HG02588 (cell line): ENCODE measurements at regions not wholly inside any gene's neighbourhood (a gene's known extent, or its start where the extent isn't known, plus 50 kb on each side); places are given as distances from the start of the nearest gene placed in this dataset.
"Not testable (repeated sequence)": the region's sequence is repeated elsewhere in the genome, so short reads cannot be mapped to it uniquely, and the experiment has no call there.

ENCODE experiments used
- ATAC-seq: cut with Tn5 transposase; IDR thresholded peaks from one replicate; pipeline ENCODE4 v1.9.1; 2021; ENCODE audit warnings: mild to moderate bottlenecking, moderate library complexity; ENCODE audit not compliant: unreplicated experiment

DNA sequence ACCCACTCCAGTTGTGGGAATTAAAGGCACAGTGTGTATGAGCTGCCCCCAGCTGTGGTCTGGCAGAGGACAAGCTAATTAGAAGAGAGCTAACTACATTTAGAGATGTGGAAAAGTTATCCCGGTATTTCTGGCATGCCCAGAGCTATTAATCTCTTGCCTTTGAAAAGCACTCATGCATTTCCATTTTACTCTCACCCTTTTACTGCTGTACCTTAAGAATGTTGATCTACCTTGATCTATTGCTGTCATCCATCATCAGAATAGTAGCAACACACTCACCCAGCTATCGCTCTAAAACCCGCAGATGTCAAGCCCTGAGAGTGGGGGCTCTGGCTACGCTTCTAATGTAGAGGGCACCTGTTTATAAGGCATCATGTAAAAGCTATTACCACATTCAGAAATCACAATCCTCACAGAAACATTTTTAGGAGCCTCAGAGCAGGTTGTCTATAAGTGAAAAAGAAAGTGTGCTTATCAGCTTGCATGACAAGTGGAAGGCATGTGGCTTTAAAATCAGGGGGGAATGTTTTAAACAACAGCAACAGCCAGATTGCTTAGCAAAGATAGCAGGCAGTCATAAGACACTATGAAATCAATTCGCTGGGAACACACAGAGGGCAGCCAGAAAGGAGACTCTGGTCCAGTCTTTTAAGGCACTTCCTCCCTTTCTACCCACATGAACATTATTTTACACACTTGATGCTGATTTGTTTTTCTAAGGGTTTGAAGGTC, 224.2 kb upstream of the IRS2 start:
- no peak for ATAC-seq

DNA sequence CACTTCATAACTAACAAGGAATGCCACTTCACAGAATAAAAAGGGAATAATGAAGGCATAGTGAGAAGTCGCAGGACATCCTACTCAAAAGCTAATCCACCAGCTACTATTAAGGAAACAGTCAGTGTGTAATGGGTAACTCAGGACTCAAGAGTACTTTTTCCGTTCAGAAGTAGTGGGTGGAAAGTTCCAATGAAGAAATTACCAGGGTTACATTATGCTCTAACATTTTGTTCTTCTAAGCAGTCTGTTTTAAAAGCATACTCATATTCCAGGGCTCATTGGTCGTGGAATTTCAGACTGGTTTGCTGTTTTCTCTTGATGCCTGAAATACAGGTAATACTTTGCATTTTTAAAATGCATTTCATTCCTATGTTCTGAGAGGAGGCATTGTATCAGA, 222.4 kb upstream of the IRS2 start:
- no peak for ATAC-seq

DNA sequence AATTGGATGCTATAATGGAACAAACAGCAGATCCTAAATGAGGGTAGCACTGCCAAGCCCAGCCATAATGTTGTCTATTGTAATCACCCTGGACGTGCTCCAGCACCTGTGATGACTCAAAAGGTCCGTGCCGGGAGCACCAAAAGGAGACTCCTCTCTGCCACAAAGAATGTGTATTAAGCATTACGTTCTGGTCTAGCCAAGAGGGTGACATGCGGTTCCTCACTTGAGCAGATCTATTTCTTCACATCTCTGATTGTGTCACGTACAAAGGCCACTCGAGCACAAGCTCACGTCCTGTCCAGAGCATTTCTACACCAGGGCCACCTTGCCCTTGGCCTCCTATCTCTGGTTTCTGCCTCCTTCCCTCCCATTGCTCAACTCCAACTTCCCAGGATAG, 219.9 kb upstream of the IRS2 start:
- no peak for ATAC-seq

DNA sequence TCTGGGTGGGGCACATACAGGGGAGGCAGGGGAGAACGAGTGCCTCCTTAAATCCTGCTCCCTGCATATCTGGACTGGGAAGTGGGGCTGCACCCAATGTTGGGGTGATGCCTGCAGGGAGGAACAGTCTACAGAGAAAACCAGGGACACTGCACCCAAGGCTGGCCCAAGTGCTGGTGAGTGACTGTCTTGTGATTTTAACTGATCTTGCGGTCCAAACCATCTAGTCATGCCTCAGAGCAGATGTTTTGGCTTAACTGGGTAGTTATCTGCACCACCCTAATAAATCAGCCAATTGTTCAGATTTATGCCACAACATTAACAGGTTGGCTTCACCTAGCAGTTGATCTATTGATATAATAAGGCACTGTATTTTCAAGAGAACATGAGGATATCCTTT, 219.2 kb upstream of the IRS2 start:
- no peak for ATAC-seq

DNA sequence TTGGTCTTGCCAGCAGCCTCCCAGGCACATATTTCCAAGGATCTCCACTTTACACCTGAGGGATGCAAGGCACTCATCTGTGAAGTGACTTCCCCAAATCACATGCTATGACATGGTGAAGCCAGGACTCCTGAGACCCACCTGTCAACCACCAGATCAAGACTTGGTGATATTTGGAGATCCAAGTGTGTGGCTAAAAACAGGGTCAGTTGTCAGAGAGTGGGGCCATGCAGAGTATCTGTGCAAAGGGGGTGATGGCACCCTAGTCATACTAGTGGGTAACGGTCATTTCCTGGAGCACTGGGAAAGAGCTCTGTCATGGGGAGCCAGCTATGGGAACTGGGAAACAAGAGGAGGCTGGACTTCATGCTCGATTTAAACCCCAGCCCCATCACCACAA, 218.4 kb upstream of the IRS2 start:
- no peak for ATAC-seq

DNA sequence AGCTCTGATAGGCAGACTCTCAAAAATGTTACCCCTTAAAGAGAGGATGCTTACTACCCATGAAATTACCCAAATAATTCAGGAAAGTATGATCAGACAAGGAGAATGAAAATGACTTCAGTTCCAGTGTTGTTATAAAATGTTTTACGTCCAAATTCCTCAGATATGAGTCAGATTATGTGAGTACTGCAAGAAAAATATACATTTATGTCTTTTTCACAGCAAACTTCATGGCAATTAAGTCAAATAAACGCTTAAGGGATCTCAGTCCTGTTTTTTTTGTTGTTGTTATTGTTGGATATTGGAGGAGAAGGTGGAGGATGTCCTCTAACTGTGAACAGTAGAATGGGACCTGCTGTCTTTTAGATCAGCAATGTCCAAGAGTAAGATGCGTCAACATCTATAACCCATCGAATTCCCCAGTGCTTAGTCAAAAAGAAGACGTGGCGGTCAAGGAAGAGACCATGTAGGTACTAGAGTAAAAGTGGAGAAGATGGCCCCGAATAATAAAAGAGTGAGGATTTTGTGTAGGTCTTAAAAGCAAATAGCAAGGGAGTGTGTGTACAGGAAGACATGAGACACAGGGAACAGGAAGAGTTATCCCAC, 215.4 kb upstream of the IRS2 start:
- ATAC-seq: no peak

DNA sequence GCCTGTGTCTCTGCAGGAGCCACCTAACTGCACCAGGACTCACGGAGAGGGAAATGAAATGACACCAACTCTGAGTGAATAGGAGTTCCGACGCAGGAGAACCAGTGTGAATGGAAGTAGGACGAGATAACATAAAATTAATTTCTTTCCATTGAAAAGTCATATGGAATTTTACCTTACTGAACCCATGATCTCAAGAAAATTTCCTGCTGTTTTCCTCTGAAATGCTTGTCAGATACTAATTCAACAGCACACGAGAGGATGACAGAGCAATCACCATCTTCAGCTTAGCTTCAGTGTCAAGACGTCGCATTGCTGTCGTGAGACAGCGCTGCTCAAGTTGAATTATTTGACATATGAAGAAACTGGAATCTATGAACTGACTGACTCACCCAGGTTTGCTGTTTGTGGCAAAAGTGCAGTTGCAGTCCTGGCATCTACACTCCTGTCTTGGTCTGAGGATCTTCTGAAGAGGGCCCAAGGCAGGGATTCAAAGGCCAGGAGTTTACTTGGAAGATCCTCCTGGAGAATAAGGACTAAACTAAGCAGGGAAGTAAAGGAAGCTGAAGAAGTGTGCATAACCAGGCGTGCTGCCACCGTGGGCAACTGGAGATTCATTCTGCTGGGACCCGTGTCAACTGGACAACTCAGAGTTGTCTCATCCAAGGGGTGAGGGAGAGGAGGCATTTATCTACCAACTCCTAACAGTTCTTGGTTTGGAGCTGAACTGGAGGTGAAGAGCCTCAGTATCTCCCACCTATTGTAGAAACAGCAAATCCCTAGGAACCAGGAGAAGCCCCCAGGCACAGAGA, 214.4 kb upstream of the IRS2 start:
- ATAC-seq: no peak

DNA sequence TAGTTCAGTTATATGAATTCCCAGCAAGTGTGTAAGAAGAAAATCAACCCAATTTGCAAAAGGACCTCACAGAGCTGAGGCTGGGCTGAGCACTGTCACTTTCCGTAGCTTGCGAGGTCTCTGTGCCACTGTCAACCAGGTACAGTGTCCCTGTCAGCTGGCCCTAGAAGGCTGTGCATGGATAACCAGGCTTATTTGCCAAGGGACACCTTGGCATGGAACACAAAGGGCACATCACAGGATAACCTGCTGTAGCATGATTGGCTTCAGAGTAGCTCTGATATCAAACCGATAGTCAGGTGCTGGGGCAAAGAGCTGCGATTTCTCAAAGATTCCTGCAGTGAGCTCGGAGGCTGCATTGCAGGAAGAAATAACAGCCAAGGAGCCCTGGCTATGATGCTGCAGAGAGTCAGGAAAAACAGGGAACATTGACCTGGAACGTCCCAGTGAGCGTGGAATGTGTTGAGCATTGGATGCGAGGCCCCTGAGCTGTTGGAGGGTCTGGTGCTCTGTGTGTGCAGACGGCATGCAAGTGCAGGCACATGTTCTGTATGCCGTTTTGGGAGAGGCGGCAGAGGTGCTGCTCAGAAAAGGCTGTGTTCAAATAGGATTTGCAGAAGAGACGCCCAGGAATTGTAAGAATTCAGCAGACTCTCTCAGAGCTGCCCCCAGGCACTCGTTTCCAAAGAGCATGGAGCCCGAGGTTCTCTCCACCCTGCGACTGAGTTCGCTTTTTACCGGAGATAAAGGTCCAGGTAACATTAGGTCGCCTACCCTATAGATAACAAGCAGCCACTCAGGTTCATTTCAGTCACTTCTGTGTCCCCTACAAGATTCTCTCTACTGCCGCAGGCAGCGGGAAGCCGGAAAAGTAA, 213.5 kb upstream of the IRS2 start:
- ATAC-seq: no peak

DNA sequence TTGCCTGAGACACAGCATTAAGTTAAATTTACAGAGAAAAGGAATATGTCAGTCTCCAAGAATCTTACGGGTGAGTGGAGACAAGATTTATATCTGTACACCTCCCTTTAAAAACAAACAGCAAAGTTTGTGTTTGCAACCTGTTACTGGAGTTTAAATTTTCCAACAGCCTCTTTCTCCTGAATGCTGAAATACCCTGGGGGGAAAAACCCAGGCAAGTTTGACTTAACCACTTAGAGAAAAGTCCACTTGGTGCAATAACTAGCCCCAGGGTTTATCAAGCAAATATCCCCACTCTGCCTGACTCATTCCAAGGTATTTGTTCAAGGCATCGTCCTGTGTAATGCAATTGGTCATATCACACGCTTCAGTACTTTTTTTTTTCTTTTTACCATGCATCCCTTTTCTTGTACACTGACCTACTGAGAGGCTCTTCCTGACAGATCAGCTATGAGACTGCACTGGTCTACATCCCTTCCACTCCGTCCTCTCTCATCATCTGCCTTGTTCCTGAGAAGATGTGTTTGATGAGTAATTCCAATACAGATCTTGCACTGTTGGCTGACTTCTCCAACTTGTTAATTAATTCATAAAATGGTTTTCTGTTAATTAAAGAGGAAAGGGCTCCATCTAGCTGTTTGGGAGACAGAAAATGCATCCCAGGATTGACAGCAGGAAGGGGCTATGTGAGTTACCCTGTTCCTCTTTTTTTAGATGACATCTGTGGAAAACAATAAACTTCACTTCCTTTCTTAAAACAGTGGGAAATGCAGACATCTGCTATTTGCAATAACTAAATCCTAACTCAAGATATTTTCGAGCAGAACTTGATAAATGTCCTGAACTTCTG, 212.5 kb upstream of the IRS2 start:
- no peak for ATAC-seq

DNA sequence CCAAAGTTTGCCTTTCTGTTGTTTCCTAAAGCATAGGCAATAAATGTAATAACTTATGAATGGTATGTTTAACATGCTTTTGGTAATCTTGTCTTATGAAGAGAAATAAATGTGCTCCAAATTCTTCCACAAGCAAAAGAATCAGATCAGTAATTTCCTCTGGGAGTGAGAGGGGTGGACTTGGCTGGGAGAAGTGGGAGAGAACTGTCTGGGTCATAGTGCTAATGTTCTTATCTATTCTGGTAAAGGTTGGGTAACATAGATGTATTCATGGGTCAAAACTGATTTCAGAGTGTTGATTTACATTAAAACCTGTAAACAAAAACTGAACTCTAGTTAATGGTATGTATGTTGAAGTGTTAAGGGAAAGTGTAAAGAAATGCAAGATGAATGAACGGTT, 211.7 kb upstream of the IRS2 start:
- ATAC-seq: no peak

DNA sequence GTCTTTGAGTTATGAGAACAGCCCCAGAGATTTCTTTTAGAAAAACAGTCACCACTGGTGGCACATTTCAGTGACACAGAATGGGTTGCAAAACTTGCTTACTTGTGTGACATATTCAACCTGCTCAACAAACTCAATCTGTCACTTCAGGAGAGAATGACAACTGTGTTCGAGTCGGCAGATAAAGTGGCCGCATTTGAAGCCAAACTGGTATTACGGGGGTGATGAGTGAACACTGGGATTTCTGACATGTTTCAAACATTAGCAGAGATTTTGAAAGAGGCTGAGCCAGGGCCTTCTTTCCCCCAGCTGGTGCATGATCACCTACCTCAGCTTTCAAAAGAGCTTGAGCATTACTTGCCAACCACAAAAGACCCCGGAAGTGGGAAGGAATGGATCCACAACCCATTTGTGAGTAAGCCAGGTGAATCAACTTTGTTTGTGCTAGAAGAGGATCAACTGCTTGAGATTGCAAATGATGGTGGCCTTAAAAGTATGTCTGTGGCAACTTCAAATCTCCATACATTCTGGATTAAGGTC, 210.7 kb upstream of the IRS2 start:
- ATAC-seq: not testable (repeated sequence)

DNA sequence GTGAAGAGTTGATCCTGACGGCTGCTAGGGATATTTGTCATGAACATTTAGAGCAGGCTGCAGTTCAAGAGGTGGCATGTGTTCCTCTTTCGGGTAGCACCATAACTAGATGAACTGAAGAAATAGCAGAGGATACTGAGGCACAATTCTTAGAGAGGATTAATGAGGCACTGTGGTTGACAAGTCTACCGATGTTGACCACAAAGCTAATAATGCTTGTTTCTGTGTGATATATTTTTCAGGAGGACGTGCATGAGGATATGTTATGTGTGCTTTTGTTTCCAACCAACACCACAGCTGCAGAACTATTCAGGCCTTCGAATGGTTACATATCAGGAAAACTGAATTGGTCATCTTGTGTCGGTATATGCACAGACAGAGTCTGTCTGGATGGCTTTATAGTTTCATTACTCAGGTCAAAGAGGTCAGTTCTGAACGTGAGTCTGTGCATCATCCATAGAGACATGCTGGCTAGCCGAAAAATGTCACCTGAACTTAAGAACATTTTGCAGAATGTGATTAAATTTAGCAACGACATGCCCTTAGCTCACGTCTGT, 210.1 kb upstream of the IRS2 start:
- ATAC-seq: no peak

DNA sequence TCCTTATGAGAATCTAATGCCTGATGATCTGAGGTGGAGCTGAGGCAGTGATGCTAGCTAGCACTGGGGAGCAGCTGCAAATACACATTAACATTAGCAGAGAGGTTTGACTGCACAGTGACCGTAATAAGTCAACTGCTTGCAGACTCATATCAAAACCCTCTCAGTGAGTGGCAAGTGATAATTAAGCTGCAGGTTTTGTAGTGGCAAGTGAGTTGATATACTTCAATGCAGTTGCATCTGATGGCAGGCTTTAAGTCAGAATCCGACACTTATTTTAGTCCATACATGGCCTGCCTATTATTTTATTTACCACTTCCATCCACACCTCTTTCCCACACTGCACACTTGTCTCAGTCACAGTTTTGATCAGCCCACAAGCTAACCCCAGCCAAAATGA, 209.2 kb upstream of the IRS2 start:
- ATAC-seq: no peak

DNA sequence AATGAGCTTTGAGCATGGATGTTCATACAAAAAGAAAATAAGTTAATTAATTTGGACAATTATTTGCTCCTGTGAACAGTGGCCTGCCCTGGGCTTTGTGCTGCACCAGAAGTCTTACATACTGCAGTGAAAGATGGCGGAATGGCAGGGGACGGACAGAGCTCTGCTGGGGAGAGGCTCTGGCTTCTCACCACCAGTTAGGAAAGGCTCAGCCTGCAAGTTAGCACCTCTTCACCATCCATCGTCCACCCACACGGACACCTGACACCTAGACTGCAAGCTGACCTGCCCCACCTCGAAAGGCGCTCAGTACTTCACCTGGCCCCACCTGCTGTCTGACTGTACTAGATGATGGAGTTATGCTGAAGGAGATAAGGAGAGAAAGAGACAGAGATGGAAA, 203.9 kb upstream of the IRS2 start:
- ATAC-seq: no peak

DNA sequence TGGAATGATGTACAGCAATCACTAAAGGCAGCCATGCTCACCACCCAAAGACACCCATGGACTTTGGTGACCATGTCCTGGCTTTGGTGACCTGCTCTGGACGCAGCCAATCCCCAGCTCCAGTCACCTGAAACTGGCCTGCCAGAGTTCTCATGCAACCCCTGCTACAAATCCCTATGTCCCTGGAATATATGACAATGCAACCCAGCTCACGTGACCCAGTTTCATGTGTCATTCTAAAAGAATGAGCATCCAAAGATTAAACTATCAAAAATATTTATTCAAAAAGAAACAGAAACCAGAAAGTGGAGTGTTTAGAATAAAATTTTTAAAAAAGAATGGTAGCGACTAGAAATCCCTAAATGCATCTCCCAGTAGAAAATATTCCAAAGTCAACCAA, 203.3 kb upstream of the IRS2 start:
- ATAC-seq: no peak

DNA sequence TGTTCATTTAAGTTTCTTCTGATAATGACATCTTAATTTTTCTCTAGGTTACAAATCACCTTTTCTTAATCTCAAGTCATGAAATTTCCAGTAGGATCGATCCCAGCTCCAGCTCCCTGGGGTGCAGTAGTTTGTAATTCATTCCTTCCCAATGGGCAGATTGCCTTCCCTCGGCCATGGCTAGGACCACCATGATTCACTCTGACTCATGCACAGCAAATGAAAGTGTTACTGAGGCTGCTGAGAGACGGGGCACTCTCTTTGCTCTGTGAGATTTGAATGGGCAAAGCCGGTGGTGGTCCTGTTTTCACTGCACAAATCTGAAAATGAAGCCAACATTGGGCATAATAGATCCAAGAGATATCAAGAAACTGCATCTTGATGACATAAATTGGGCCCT, 202.8 kb upstream of the IRS2 start:
- ATAC-seq: no peak

DNA sequence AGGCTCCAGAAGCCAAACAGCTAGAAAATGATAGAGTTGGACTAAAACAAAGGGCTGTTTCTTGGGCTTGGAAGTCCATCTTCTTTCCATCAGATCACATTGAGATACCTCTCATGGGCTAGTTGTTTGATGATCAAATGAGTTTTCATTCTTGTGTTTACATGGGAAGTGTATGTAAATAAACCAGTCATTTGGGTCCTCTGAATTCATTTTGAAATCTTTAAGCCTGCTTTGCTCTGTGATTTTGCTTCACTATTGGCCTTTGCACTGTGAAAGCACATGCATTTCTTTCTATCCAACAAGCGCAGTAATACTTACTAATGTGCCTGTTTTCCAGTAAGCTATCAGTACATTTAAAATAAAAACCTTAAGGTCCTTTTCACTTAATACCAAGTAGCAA, 200.5 kb upstream of the IRS2 start:
- ATAC-seq: no peak

DNA sequence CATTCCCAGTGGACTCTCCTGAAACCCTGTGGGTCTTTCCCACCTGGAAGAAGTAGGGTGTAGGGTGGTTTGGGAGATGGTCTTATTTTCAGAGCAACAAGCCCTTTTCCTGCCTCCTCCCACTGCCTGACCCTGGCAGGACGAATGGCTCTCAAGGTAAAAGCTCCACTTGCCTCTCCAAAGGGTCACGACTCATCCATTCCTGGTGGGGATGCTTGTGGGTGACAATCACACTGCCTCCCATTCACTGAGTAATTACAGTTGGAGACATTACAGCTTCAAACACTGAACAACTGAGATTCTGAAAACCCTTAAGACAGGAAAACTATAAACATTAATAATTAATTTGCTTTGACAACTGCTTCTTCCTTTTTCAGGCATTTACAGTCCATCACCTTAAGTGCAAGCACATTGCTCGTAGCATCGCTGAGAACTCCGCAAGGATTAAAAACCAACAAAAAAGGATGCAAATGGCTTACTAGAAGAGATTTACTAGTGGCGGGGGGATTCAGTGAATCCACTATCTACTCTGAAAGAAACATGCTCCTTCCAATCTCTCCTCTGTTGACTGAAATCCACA, 199.6 kb upstream of the IRS2 start:
- no peak for ATAC-seq

DNA sequence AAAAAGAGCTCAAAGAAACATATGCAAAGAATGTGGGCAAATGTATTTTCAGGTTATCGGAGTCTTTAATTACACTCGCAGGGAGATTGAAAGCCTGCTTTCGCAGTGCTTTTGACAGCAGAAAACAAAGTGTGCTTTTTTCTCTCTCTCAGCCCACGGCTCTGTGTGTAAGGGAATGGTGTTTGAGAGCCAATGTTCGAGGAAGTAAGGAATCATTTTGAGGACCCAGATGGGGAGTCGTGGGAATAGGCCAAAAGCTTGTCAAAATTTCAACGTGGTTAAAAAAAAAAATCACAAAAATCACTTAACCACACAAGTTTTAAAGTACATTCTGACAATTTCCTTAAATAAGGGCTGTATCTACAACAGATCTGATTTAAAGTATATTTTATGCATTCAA, 197.1 kb upstream of the IRS2 start:
- ATAC-seq: no peak
